Activated CD4-positive, CD25-positive, alpha-beta regulatory T cell treated with anti-CD3 and anti-CD28 coated beads, Interleukin-2, amount 50 U/mL, for 24 hours (primary cell): ENCODE measurements at regions not wholly inside any gene's neighbourhood (a gene's known extent, or its start where the extent isn't known, plus 50 kb on each side); places are given as distances from the start of the nearest gene placed in this dataset.
"Not testable (repeated sequence)": the region's sequence is repeated elsewhere in the genome, so short reads cannot be mapped to it uniquely, and the experiment has no call there.

Experiments used
- ATAC-seq, 2 donors: fragments of 150-1000 bp; cut with Tn5 transposase; one replicate each; pipeline ENCODE4 v1.10.0; 2021; ENCODE audit warnings: mild to moderate bottlenecking in 1 of 2, moderate library complexity in 1 of 2

GRCh38 chr3:137820366-137820765 lies 56.3 kb downstream of the SOX14 start:
- ATAC-seq: peak in 1 of 2 donors; percentile 17

- no peak for ATAC-seq
These were observed 71.0 kb downstream of the SOX14 start for GRCh38 chr3:137835096-137835495.

- no peak for ATAC-seq
These were observed 81.1 kb downstream of the SOX14 start for GRCh38 chr3:137845194-137845593.

DNA sequence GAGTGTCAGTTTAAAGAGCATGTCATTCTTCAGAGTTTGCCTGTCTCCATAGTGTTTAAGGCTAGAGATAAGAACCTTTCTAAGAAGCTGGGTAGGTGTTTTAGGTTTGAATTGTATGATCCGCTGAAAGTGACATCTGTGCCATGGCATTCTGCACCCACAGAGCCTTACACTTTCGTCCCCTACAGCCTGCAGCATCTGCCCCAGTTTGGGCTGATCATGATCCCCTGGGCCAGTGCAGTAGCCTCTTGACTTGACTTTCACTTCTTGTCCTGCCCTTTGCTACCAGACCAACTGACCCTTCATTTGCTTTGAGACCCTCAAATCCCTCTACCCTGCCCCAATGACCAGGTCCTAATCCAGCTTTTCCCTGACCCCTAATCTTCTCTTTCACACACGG lies 81.6 kb downstream of the SOX14 start:
- no peak for ATAC-seq

- ATAC-seq: no peak
These were observed 88.3 kb downstream of the SOX14 start for GRCh38 chr3:137852391-137852830.

- ATAC-seq: no peak
These were observed 90.6 kb downstream of the SOX14 start for GRCh38 chr3:137854533-137855261.

DNA sequence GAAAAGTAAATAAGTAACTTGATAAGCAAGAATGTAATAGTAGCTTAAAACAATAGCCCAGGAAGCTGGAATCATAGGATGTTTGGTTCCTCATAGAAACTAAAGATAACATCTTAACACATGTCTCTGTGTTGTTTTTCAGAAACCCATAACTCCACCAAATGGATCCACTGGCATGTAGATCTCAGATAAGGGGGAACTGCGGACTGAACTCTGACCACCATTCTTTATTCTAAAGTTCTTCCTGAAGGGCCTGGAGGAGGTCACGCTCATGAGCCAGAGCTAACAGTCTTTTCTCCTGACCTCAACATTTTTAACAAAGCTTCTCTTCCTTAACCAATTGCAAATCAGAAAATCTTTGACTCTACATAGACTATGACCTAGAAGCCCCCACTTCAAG lies 101.9 kb downstream of the SOX14 start:
- no peak for ATAC-seq

GRCh38 chr3:137866933-137867332 lies 102.8 kb downstream of the SOX14 start:
- ATAC-seq: no peak

GRCh38 chr3:137867611-137868010 lies 103.5 kb downstream of the SOX14 start:
- ATAC-seq: no peak

- ATAC-seq: no peak
These were observed 104.9 kb downstream of the SOX14 start for GRCh38 chr3:137869022-137869421.

DNA sequence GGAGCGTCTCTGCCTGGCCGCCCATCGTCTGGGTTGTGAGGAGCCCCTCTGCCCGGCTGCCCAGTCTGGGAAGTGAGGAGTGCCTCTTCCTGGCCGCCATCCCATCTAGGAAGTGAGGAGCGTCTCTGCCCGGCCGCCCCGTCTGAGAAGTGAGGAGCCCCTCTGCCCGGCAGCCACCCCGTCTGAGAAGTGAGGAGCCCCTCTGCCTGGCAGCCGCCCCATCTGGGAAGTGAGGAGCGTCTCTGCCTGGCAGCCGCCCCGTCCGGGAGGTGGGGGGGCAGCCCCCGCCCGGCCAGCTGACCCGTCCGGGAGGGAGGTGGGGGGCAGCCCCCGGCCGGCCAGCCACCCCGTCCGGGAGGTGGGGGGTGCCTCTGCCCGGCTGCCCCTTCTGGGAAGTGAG lies 108.5 kb downstream of the SOX14 start:
- ATAC-seq: not testable (repeated sequence)

- not testable (repeated sequence) for ATAC-seq
These were observed 113.1 kb upstream of the CLDN18 start for GRCh38 chr3:137896842-137897241.

- no peak for ATAC-seq
These were observed 102.8 kb upstream of the CLDN18 start for GRCh38 chr3:137906985-137907649.

- no peak for ATAC-seq
These were observed 85.3 kb upstream of the CLDN18 start for GRCh38 chr3:137924628-137925027.

GRCh38 chr3:137925080-137925479 lies 84.9 kb upstream of the CLDN18 start:
- no peak for ATAC-seq

- no peak for ATAC-seq
These were observed 83.0 kb upstream of the CLDN18 start for GRCh38 chr3:137926991-137927390.

DNA sequence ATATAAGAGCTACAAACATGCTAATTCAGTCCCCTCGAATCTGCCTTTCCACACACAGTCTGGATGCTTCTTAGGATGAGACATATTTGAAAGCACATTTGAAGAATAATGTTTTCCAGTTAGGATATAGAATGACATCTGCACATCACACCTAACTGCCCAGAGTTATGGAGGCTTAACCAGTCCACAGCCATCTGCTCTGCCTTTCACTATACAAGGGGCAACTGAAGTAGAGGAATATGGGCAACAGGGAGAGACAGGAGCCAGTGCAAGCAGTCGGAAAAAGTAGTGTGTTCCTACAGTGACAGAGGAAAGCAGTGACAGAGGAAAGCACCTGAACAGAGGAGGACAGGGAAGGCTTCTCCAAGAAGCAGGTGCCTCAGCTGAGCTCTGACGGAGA lies 79.0 kb upstream of the CLDN18 start:
- no peak for ATAC-seq

GRCh38 chr3:137938876-137939275 lies 71.1 kb upstream of the CLDN18 start:
- no peak for ATAC-seq

- no peak for ATAC-seq
These were observed 65.4 kb upstream of the CLDN18 start for GRCh38 chr3:137944593-137944992.

GRCh38 chr3:137946356-137946973 lies 63.5 kb upstream of the CLDN18 start:
- no peak for ATAC-seq

DNA sequence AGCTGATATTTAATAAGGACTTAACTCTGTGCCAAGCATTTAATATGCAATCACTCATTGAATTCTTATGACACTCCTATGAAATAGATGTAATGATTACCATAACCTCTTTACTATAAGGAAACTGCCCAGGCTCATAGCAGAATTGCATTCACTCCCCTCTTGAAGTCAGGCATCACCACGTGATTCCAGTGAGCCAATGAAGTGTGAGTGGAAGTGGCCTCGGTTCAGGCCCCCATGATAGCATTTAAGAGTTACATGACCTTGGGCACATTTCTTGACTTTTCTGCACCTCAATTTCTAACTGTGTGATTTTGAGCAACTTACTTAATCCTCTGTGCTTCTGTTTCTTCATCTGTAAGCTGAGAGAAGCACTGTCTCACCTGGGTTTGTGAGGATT lies 62.8 kb upstream of the CLDN18 start:
- no peak for ATAC-seq

DNA sequence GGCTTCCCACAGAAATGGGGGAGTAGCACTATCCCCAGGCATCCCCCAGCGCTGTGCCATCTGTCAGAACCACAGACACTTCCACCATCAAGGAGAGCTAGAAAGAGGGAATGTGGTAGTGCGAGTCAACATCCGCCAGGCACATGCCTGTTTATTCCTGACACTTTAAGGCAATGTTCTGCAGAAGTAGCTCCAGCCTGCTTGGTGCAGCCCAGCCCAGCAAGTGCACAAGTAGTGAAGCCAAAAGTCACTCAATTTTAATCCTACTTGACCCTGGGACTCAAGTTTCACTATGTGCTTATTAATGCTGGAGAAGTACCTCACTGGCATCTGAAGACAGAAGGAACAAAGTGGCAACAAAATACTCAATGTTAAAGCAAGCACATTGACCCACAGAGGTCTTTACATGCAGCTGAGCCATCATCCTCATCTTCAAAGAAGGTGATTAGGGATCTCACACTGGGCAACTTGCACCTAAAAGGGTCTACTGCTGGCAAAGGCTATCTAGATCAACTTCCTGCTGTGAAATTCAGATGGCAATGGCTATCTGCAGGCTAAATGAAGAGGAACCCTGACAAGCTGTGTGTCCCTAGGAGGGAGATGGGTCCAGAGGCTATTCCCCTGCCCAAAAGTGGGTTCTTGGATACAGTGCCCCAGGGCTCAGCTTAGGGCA lies 61.4 kb upstream of the CLDN18 start:
- ATAC-seq: no peak

DNA sequence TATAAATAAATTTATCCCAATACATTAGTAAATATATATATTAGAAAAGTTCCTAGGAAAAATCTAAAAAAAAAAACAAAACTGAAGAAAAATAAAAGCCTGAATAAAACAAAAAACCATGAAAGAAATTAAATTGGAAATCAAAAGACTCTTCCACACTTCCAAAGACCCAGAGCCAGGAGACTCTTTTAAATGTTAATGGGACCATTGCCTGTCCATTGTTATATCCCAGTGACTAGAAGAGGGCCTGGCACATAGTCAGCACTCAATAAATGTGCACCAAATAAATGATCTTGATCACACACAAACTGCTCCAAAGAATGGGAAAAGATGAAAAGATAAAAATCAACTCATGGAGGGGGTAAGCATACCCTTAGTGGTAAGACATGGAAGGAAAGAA lies 51.3 kb upstream of the CLDN18 start:
- ATAC-seq: no peak
